Right lobe of liver (tissue), 6 donors: ENCODE measurements at regions not wholly inside any gene's neighbourhood (a gene's known extent, or its start where the extent isn't known, plus 50 kb on each side); places are given as distances from the start of the nearest gene placed in this dataset.

Experiments used
- ATAC-seq, 4 donors: fragments of 200-7000 bp; cut with Tn5 transposase; one replicate each; pipeline ENCODE4 v1.9.1; 2020; ENCODE audit warnings: mild to moderate bottlenecking in 4 of 4, moderate library complexity in 4 of 4
- DNase-seq, 3 donors: peaks; one replicate each; pipeline ENCODE4 v3.0.0-alpha.2; 2020
- H3K27ac ChIP-seq, 3 donors: fragments of 200-600 bp; one replicate each; pipeline ENCODE4 v1.8.0; 2022
- H3K27me3 ChIP-seq, 2 donors: fragments of 200-600 bp; one replicate each; pipeline ENCODE4 v1.8.0; 2022
- H3K36me3 ChIP-seq, 4 donors: fragments of 200-600 bp; sonication (generic) in 1 of 4; one replicate each; pipeline versions ENCODE4 v1.5.1 to v1.8.0; 2017 to 2022; ENCODE audit warnings: control low read depth in 1 of 4
- H3K4me1 ChIP-seq, 4 donors: fragments of 200-600 bp; sonication (generic) in 1 of 4; one replicate each; pipeline versions ENCODE4 v1.5.1 to v1.8.0; 2017 to 2022; ENCODE audit warnings: control low read depth in 1 of 4
- H3K4me3 ChIP-seq, 3 donors: fragments of 200-600 bp; one replicate each; pipeline ENCODE4 v1.8.0; 2022
- H3K9me3 ChIP-seq, 4 donors: fragments of 200-600 bp; sonication (generic) in 1 of 4; one replicate each; pipeline versions ENCODE4 v1.5.1 to v1.8.0; 2017 to 2022; ENCODE audit warnings: control low read depth in 1 of 4
- CTCF ChIP-seq, 4 donors: fragments of 200-600 bp in 3 of 4; fragments of 450-650 bp in 1 of 4; IDR thresholded peaks; one replicate each; pipeline versions ENCODE4 v1.5.1 to v1.8.0; 2016 to 2022; ENCODE audit warnings: antibody characterized with exemption in 4 of 4, mild to moderate bottlenecking in 2 of 4
- POLR2A ChIP-seq: fragments of 450-650 bp; IDR thresholded peaks from one replicate; pipeline ENCODE4 v1.6.1; 2017; ENCODE audit warnings: antibody characterized with exemption, mild to moderate bottlenecking
- WGBS: methylation state at CpG from one replicate; pipeline ENCODE4 v1.1.6; 2018; ENCODE audit warnings: low coverage, low lambda C conversion rate; ENCODE audit not compliant: insufficient coverage; ENCODE audit errors: missing lambda C conversion rate; 5-methylcytosine and 5-hydroxymethylcytosine counted together
- intact Hi-C, 2 donors: fragments of 100-400 bp; cut with DNase I; formaldehyde crosslinking; loops; one replicate each; pipeline versions ENCODE4 v1.11.2 to v1.14.1; 2022
- donor health status: DM: no; HTN: yes; CAD: no.
- donor health status: DM: no; HTN: no; CAD: no.
- donor health status: DM: no; HTN: no; CAD: no.
- donor health status: DM: no; HTN: yes; CAD: no.
- donor health status: DM: no; HTN: yes; CAD: no.

- H3K4me3 ChIP-seq: no peak overlapping the region
- no peak overlapping the region for H3K27ac ChIP-seq
- 21% methylated on average over 2 of the region's 2 CpGs for WGBS
- H3K9me3 ChIP-seq: no peaks in the 10 kb centered on the region
- no peaks in the 10 kb centered on the region for H3K4me1 ChIP-seq
- ATAC-seq (no peak), DNase-seq (no peak)
- H3K27me3 ChIP-seq: no peaks in the 10 kb centered on the region
- intact Hi-C loops: no loop called here
- TF ChIP-seq POLR2A (no peak), CTCF (IDR thresholded peaks at IDR 0.05) (no peak)
- no peaks in the 10 kb centered on the region for H3K36me3 ChIP-seq
These were observed 164.9 kb upstream of the INHBA start for GRCh38 chr7:41867639-41868280.

- no peak overlapping the region for H3K27ac ChIP-seq
- 53% methylated on average over 2 of the region's 2 CpGs for WGBS
- no peaks in the 10 kb centered on the region for H3K36me3 ChIP-seq
- intact Hi-C loops: no loop called here
- no peaks in the 10 kb centered on the region for H3K9me3 ChIP-seq
- no peaks in the 10 kb centered on the region for H3K4me1 ChIP-seq
- H3K4me3 ChIP-seq: no peak overlapping the region
- H3K27me3 ChIP-seq: no peaks in the 10 kb centered on the region
- ATAC-seq: no peak
- no peak for TF ChIP-seq CTCF (IDR thresholded peaks at IDR 0.05)
- TF ChIP-seq POLR2A: no peak
- no peak for DNase-seq
These were observed 159.4 kb upstream of the INHBA start for GRCh38 chr7:41862261-41862660.

- WGBS: 26% methylated on average over 3 of the region's 3 CpGs
- no peaks in the 10 kb centered on the region for H3K9me3 ChIP-seq
- ATAC-seq (no peak), DNase-seq (no peak)
- H3K4me3 ChIP-seq: no peak overlapping the region
- H3K27ac ChIP-seq: no peak overlapping the region
- no peaks in the 10 kb centered on the region for H3K27me3 ChIP-seq
- intact Hi-C loops: no loop called here
- H3K36me3 ChIP-seq: no peaks in the 10 kb centered on the region
- H3K4me1 ChIP-seq: no peaks in the 10 kb centered on the region
- TF ChIP-seq POLR2A: no peak
- TF ChIP-seq CTCF (IDR thresholded peaks at IDR 0.05): no peak
These were observed 158.8 kb upstream of the INHBA start for GRCh38 chr7:41861642-41862041.

GRCh38 chr7:41858201-41858600 lies 155.3 kb upstream of the INHBA start:
- 71% methylated on average over 2 of the region's 2 CpGs for WGBS
- Histone ChIP-seq H3K27me3 (no peaks in the 10 kb centered on the region), H3K9me3 (no peaks in the 10 kb centered on the region), H3K4me3 (no peak overlapping the region), H3K36me3 (no peaks in the 10 kb centered on the region), H3K4me1 (no peaks in the 10 kb centered on the region), H3K27ac (no peak overlapping the region)
- intact Hi-C loops: no loop called here
- TF ChIP-seq CTCF (IDR thresholded peaks at IDR 0.05): no peak
- TF ChIP-seq POLR2A: no peak
- ATAC-seq (no peak), DNase-seq (no peak)

- DNase-seq (no peak), ATAC-seq (no peak)
- Histone ChIP-seq H3K27ac (no peak overlapping the region), H3K36me3 (no peaks in the 10 kb centered on the region), H3K4me1 (no peaks in the 10 kb centered on the region), H3K27me3 (no peaks in the 10 kb centered on the region), H3K9me3 (no peaks in the 10 kb centered on the region), H3K4me3 (no peak overlapping the region)
- WGBS: 37% methylated on average over 1 of the region's 1 CpG
- intact Hi-C loops: no loop called here
- TF ChIP-seq POLR2A (no peak), CTCF (IDR thresholded peaks at IDR 0.05) (no peak)
These were observed 152.9 kb upstream of the INHBA start for GRCh38 chr7:41855798-41856197.
